GM12873 (cell line): ENCODE measurements at regions not wholly inside any gene's neighbourhood (a gene's known extent, or its start where the extent isn't known, plus 50 kb on each side); places are given as distances from the start of the nearest gene placed in this dataset.

Experiments used
- TF ChIP-seq, protein P1 (sequence below): IDR thresholded peaks from 2 replicates; pipeline ENCODE4 v1.5.1; 2012; ENCODE audit warnings: low read depth, mild to moderate bottlenecking, moderate library complexity, low read length, control low read depth; ENCODE audit not compliant: insufficient read depth; ENCODE audit errors: missing control alignments

DNA sequence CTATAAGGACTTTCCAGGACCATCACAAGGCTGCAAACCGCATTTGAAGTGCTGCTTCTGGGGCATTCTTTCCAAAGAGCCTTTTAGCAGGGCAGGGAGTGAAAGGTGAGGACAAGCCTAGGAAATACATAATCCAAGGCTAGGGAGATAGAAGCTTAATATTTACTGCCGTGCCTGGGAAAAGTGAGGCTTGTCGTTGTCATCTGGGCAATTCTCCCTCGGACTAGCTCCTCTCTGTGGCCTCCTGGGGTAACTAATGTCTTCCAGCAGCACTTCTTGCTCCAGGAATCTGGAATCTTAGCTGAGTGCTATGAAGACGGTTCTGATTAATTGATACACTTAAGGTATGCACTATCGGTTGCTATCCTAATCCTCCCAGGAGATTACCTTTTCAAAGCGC is 69.3 kb upstream of the ATL2 start:
- TF ChIP-seq, protein P1, sequence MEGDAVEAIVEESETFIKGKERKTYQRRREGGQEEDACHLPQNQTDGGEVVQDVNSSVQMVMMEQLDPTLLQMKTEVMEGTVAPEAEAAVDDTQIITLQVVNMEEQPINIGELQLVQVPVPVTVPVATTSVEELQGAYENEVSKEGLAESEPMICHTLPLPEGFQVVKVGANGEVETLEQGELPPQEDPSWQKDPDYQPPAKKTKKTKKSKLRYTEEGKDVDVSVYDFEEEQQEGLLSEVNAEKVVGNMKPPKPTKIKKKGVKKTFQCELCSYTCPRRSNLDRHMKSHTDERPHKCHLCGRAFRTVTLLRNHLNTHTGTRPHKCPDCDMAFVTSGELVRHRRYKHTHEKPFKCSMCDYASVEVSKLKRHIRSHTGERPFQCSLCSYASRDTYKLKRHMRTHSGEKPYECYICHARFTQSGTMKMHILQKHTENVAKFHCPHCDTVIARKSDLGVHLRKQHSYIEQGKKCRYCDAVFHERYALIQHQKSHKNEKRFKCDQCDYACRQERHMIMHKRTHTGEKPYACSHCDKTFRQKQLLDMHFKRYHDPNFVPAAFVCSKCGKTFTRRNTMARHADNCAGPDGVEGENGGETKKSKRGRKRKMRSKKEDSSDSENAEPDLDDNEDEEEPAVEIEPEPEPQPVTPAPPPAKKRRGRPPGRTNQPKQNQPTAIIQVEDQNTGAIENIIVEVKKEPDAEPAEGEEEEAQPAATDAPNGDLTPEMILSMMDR, result no peak

DNA sequence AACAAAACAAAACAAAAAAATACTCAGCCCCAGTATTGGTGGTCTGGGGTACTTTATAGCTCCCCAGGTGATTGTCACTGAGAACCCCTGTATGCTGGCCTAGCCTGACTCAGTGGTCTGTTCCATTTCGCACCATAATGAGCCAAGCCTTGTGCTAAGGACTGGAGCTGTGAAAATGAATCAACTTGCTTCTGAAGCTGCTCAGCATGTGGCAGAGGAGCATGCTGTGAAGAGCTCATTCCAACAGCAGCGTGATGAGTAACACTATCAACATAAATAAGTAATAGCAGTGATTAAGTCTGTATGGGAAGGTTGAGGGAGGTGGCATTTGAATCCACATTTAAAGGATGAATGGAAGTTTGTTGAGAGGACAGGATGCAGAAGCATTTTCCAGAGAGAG is 67.2 kb upstream of the ATL2 start:
- TF ChIP-seq, protein P1, result no peak

DNA sequence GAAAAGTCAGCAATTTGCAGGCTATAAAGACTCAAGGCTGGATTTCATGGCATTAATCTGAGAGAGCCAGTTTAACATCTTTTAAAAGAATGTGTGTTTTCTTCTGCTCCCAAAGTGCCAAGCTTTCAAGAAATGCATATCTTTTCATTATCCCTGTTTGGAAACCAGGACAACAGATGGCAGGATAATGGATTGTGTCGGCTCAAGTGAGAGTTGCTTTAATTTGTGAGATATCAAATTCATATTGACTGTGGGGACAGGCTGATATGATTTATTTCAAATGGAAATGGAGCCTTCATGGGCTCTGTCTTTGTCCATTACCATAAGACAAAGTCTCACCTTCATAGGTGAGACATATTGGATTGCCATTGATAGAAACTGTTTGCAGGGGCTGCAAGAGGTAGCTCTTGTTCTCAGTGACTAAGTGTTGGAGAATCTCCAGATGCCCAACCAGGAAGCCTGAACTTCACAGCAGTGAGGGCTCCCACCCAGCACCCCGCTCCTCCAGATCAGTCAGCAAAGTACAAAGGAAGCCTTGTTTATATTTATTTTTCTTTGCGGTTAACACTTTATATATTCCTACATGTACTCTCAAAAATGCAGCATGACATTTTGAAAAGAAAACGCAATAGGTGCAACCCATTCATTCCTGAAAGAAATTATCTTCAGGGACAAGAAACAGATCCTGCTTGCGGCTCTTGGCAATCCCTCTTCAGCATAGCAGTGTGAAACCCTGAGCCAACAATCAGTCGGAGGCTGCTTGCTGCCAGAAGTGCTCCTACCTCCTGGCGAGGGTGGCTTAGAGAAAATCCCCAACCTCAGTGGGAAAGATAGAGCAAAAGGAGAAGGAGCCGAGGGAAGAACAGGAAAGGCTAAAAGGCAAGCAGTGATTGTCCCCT is 65.8 kb upstream of the ATL2 start:
- TF ChIP-seq, protein P1, result no peak

DNA sequence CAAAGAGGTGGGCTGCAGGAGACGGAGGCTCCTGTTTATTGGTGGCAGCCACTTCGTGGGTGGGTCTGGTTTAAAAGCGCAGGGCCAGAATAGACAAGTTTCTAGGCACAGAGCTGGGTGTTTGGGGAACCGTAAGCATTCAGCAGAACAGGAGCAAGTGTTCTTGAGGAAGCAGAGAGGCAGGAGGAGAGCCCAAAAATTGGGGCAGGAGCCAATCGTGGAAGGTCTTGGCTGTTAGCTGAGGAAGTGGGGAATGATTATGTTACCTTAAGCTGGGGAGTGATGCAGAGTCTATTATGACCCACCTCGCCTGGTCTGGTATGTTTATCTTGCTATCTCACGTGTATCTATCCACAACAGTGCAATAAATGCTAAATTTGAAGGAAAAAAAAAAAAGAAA is 64.3 kb upstream of the ATL2 start:
- TF ChIP-seq, protein P1, result no peak

DNA sequence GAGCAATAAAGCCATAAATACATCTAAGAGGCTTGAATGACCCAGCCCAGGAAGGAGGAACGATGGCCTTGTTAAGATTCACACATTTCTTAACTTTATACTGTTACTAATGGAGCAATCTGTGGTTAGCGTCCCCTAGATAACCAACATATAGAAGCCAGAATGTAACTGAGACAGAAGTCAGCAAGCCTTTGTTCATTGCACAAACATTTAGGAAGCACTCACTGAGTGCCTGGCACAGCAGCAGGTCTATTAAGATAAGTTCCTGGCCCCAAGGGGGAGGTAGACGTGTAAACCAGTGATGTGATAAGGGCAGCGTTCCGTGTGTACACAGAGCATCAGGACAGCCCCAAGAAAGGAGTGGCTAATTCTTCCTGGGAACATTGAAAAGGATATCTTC is 63.6 kb upstream of the ATL2 start:
- TF ChIP-seq, protein P1, result no peak

DNA sequence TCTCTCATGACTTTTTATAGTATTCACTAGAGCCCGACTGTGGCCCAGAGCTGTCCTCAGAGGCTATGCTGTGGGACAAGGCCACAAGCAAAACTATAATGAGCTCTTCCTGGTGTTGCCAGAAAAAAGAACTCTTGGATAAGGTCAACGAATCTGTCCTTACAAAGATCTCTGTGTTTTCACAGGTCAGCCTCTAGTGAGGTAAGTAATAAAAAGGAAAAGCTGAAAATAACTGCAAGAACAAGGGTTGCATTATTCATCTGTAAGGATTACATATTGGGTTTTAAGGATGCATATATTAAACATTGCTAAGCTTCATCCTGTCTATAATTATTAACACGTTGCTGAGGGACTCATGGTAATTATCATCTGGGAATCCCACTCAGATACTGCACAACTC is 62.8 kb upstream of the ATL2 start:
- TF ChIP-seq, protein P1, result no peak

DNA sequence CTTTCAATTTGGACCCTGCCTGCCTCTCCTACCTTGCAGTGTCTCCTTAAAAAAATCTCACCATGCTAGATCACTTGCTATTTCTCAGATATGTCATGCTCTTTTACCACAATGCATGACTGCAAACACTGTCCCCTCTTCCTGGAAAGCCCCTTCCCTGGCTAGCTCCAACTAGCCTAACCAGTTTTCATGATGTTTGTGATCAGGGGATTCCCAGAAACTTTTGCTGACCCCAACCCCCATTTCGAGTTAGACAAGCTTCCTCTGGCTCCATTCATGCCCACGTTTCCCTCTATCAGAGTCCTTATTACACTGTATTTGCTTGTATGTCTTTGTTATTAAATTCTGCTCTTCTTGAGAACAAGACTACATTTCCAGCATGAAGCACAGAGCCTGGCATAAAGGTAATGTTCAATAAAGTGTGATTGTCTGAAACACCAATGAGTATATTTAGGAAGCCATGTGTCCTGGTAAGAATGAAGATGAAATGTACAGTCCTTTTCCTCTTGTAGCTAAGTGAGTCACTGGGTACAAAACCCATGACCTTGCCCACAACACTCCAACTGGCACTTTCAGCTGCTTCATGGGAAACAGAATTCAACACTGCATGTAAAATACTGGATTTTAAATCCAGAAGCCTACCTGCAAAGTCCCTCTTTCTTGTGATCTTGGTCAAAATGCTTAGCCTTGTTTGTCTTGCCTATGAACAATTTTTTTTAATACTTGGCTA is 62.0 kb upstream of the ATL2 start:
- TF ChIP-seq, protein P1, result no peak
